NT2/D1 (cell line): ENCODE measurements at regions not wholly inside any gene's neighbourhood (a gene's known extent, or its start where the extent isn't known, plus 50 kb on each side); places are given as distances from the start of the nearest gene placed in this dataset.

Experiments used
- SUZ12 ChIP-seq: IDR thresholded peaks from 2 replicates; pipeline ENCODE4 v1.6.1; 2011; ENCODE audit not compliant: insufficient read length, insufficient read depth; ENCODE audit errors: extremely low read depth
- YY1 ChIP-seq: IDR thresholded peaks from 2 replicates; pipeline ENCODE4 v1.6.1; 2011; ENCODE audit not compliant: insufficient read length, insufficient read depth
- ZNF274 ChIP-seq: IDR thresholded peaks from 2 replicates; pipeline ENCODE4 v1.6.1; 2011; ENCODE audit warnings: mild to moderate bottlenecking, low read depth, low read length

GRCh38 chr2:217228732-217229131 lies 368.9 kb upstream of the TNP1 start:
- TF ChIP-seq SUZ12, result no peak
- TF ChIP-seq YY1, result no peak
- no peak for TF ChIP-seq ZNF274
